Cardiac septum (tissue), 1 donor: ENCODE measurements at regions not wholly inside any gene's neighbourhood (a gene's known extent, or its start where the extent isn't known, plus 50 kb on each side); places are given as distances from the start of the nearest gene placed in this dataset.

ENCODE experiments used
- DNase-seq: peaks from one replicate; pipeline ENCODE4 v3.0.0-alpha.2; 2020; ENCODE audit warnings: low spot score
- intact Hi-C: fragments of 100-400 bp; cut with DNase I; formaldehyde crosslinking; loops from one replicate; pipeline ENCODE4 v1.14.0; 2022
- donor health status: DM: no; HTN: no; CAD: no.

GRCh38 chr10:110395350-110396283, 90.9 kb upstream of the SMNDC1 start:
- DNase-seq, result no peak
- intact Hi-C loops, result no loop called here

- intact Hi-C loops, result no loop called here
- DNase-seq, result no peak
Measured at GRCh38 chr10:110396284-110396651, 91.5 kb upstream of the SMNDC1 start.

GRCh38 chr10:110397856-110398255, 93.1 kb upstream of the SMNDC1 start:
- no peak for DNase-seq
- intact Hi-C loops, result no loop called here

GRCh38 chr10:110398419-110399105, 93.8 kb upstream of the SMNDC1 start:
- no peak for DNase-seq
- intact Hi-C loops, result no loop called here

GRCh38 chr10:110399106-110399964, 94.6 kb upstream of the SMNDC1 start:
- intact Hi-C loops, result no loop called here
- DNase-seq, result no peak

DNA sequence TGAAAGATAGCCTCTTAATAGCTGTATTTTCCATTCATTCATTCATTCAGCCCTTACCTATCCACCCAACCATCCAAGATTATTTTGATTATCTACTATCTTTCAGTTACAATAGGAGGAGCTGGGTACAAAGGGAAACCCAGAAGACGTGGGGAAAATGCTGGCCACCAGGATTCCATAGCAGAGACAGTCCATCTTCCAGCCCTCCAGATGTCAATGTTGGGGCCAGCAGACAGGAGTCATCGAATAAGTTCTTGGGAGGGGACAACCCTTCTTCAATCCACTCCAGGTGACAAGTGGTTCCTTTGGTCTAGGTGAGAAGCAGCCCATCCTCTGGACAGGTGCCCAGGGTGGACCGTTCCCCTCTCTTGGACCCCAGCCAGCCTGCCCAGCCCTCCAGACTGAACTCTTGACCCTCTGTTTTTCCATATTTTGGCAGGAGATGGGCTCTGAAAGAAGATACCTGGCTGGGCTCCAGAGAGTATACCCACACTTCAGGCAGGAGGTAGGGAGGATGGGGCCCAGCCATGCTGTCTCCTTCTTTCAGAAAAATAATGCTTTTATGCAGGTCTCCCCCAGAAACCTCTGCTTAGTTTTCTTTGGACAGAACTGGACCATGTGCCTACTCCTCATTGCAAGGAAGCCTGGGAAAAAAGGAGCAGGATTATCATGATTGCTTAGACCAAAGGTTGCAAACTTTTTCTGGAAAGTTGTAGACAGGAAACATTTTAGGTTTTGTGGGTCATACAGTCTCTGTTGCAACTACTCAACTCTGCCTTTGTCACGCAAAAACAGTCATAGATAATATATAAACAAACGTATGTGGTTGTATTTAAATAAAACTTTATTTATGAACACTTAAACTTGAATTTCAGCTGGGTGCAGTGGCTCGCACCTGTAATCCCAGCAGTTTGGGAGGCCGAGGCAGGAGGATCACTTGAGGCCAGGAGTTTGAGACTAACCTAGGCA, 95.5 kb upstream of the SMNDC1 start:
- no peak for DNase-seq
- intact Hi-C loops, result loop anchor here (5.0 kb wide), 1 partner anchor 43 kb away; no protein-coding TSS in a partner anchor

- intact Hi-C loops, result loop anchor here (5.0 kb wide), 1 partner anchor 44 kb away; no protein-coding TSS in a partner anchor
Measured at GRCh38 chr10:110401401-110402076, 96.2 kb upstream of the DUSP5 start.

GRCh38 chr10:110402077-110402416, 95.7 kb upstream of the DUSP5 start:
- DNase-seq, result no peak
- intact Hi-C loops, result loop anchor here (5.0 kb wide), 1 partner anchor 45 kb away; no protein-coding TSS in a partner anchor

More at GRCh38 chr10:110401401-110402076, 96.2 kb upstream of the DUSP5 start:
- DNase-seq, result no peak

DNA sequence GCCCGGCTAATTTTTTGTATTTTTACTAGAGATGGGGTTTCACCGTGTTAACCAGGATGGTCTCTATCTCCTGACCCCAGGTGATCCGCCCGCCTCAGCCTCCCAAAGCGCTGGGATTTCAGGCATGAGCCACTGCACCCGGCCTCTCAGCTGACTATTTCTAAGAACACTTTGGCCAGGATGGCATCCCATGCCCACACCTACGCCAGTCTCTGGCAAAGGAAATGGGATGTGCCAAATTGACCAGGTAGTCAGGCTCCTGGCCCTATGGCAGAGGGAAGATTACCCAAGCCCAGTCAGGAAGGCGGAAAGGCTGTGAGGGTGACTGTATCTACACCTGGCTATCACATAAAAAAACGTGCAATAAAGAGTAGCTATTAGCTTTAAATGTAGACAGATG, 94.1 kb upstream of the DUSP5 start:
- intact Hi-C loops, result loop anchor here (5.0 kb wide), 1 partner anchor 46 kb away; no protein-coding TSS in a partner anchor
- no peak for DNase-seq

- no peak for DNase-seq
- intact Hi-C loops, result loop anchor here (5.0 kb wide), 1 partner anchor 47 kb away; no protein-coding TSS in a partner anchor
Measured at GRCh38 chr10:110404413-110404812, 93.3 kb upstream of the DUSP5 start.

DNA sequence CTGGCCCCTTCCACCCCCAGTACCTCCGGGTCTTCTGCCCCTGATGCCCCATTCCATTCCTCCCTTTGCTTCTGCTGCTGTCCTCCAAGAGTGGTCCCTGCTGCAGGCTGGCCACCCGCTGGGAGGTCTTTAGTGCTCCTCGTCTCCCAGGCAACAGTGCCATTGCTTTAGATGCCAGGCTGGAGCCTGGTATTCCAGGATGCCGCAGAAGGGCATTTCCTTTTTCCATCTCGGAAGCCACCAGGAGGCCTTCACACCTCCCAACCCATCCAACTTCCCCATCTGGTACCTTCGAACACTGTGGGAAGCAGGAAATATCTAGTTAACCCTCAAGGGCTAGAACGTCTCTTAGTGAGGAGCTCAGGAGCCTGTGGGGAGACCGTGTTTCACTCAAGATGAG, 92.9 kb upstream of the DUSP5 start:
- intact Hi-C loops, result loop anchor here (5.0 kb wide), 1 partner anchor 48 kb away; no protein-coding TSS in a partner anchor
- DNase-seq, result no peak

- DNase-seq, result no peak
- intact Hi-C loops, result no loop called here
Measured at GRCh38 chr10:110405380-110405779, 92.3 kb upstream of the DUSP5 start.

DNA sequence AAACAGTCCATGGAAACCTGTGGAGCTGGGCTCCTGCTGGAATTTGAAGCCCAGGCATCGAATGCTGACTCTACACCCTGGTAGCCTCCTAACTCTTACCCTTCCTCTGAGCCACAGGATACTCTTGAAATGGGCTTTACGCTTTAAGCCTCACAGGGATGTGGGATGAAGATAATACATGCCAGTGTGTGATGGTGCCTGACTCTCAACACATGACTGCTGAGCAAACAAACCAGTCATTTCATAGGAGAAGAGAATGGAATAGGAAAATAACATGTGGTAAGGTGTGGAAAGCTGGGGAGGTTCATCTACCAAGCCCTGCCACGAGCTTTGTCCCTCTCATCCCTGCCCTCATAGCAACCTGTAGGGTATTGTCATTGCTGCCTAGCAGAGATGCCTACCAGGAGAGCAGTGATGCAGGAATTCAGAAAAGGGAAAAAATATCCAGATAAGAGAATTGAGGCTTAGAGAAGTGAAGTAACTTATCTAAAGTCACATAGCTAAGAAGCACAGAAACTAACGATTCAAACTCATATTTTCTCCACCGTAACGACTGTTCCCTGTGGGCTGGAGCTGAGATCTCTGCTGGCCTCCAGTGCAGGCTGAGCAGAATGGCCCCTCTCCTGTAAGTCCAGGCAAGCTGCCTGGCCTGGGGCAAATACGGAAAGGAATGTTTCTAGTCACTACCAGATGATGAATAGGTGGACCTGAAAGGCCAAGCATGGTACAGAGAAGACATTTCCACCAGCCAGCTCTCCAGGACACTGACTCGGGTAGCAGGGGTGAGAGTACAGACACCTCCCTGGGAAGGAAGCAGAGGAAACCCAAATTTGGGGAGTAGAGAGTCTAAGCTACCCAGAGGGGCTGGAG, 90.2 kb upstream of the DUSP5 start:
- intact Hi-C loops, result no loop called here
- no peak for DNase-seq

DNA sequence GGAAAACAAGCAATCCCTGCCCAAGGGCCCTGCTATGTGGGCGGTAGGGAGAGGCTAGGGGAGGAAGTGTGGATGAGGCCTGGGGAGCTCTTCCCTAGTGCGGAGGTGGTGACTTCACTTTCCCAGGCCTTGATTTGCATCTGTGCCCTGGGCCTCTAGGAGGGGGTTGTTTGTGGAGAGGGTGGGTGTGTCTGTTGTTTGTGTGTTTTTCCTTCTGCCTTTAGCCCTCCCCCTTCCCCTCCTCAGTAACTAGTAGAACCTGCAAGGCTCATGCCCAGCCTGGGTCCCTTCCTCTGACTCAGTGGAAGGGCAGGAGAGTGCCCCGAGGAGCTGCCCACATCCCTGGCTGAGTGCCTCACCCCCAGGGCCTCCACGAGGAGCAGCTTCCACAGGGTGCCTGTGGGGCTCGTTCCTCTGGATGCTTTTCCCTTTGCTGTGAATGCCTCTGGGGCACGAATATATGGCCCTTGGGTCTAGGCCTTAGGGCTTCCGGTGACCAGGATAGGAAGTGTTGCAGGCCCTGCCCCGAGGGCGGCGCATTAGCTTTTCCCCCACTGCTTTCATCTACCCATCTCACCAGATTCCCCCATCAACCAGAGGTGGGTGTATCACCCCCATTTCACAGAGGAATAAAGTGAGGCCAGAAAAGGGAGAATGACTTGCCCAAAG, 89.4 kb upstream of the DUSP5 start:
- intact Hi-C loops, result no loop called here
- no peak for DNase-seq

DNA sequence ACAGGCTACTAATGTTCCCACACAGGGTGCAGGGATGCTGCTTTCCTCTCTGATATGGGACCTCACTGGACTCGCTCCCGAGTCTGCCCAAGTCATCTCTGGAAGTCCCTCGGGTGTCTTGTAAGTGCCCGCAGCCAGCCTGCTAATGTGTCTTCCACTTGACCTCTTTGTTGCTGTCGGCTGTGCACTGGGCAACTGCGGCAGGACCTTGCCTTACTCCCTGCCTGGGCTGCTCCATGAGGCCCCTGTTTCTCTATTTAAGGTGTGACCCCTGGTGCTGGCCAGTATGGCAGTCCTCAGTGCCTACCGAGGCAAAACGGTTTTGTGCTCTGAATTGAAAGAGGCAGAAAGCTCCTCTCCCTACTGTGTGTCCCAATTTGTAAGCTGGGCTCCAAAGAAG, 88.8 kb upstream of the DUSP5 start:
- no peak for DNase-seq
- intact Hi-C loops, result no loop called here

- DNase-seq, result no peak
- intact Hi-C loops, result no loop called here
Measured at GRCh38 chr10:110409488-110409887, 88.2 kb upstream of the DUSP5 start.

DNA sequence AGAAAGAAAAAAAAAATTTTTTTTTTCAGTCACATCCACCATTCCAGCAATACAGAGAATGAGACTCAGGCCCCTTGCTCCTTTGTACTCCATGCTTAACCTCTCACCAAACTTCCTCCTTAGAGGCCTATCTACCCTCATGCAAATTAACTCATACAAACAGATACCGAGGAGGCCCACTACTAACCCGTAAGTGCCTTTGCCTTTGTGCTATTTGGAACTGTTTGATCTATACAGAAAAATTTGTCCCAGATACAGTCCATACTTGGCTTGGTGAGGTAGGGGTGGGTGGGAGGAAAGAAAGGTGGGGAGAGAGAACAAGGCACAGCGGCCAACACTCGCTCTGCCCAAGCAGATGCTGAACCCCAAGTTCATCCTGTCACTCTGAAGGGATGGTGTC, 87.8 kb upstream of the DUSP5 start:
- intact Hi-C loops, result no loop called here
- DNase-seq, result no peak
